WTC11 (cell line): ENCODE measurements at regions not wholly inside any gene's neighbourhood (a gene's known extent, or its start where the extent isn't known, plus 50 kb on each side); places are given as distances from the start of the nearest gene placed in this dataset.

Experiments
- ATAC-seq: fragments of 200-7000 bp; cut with Tn5 transposase; 2 replicates; pipeline ENCODE4 v1.10.0; 2021; ENCODE audit warnings: mild to moderate bottlenecking, moderate library complexity
- CTCF ChIA-PET: fragments of 300-600 bp; sonication (Branson Sonifier 250); formaldehyde crosslinking; loops from one replicate; lab custom pipeline; 2021; ENCODE audit warnings: antibody characterized with exemption; lab: Charles Lee
- POLR2A ChIA-PET: fragments of 350-600 bp; sonication (Branson Sonifier 250); formaldehyde crosslinking; loops from one replicate; lab custom pipeline; 2021; ENCODE audit warnings: antibody characterized with exemption; lab: Charles Lee
- DNase-seq: peaks from one replicate; pipeline ENCODE4 v3.0.0; 2021; ENCODE audit warnings: low spot score
- H3K27ac Mint-ChIP-seq: 2 replicates; pipeline ENCODE4 v1.8.0; 2021; ENCODE audit warnings: mixed read lengths
- H3K27me3 Mint-ChIP-seq: 2 replicates; pipeline ENCODE4 v1.8.0; 2021; ENCODE audit warnings: low read depth, mild to moderate bottlenecking, moderate library complexity, mixed read lengths
- H3K36me3 Mint-ChIP-seq: 2 replicates; pipeline ENCODE4 v1.8.0; 2021; ENCODE audit warnings: mixed read lengths
- H3K4me1 Mint-ChIP-seq: 2 replicates; pipeline ENCODE4 v1.8.0; 2022; ENCODE audit warnings: mixed read lengths
- H3K4me3 Mint-ChIP-seq: 2 replicates; pipeline ENCODE4 v1.8.0; 2021; ENCODE audit warnings: mild to moderate bottlenecking, moderate library complexity, mixed read lengths
- H3K9me3 Mint-ChIP-seq: 2 replicates; pipeline ENCODE4 v1.8.0; 2021; ENCODE audit warnings: mixed read lengths
- CREM ChIP-seq: sonication (generic); formaldehyde crosslinking; IDR thresholded peaks from 2 replicates; pipeline ENCODE4 v1.8.1; 2022; ENCODE audit warnings: mild to moderate bottlenecking, missing genetic modification reagents, moderate library complexity
- EMX1 ChIP-seq: fragments of 250-450 bp; sonication (Bioruptor Pico); IDR thresholded peaks from 2 replicates; pipeline ENCODE4 v1.8.0; 2021; ENCODE audit warnings: mild to moderate bottlenecking
- ETV6 ChIP-seq: sonication (generic); formaldehyde crosslinking; IDR thresholded peaks from 2 replicates; pipeline ENCODE4 v1.8.1; 2022; ENCODE audit warnings: mild to moderate bottlenecking, missing genetic modification reagents
- FOXK1 ChIP-seq: sonication (generic); formaldehyde crosslinking; IDR thresholded peaks from 2 replicates; pipeline ENCODE4 v1.8.0; 2022; ENCODE audit warnings: mild to moderate bottlenecking, moderate library complexity, missing genetic modification reagents
- GRHL2 ChIP-seq: fragments of 250-450 bp; sonication (Bioruptor Pico); IDR thresholded peaks from 2 replicates; pipeline ENCODE4 v1.8.0; 2022; ENCODE audit warnings: mild to moderate bottlenecking, moderate library complexity; ENCODE audit not compliant: insufficient replicate concordance, severe bottlenecking
- HMGA2 ChIP-seq: fragments of 250-450 bp; sonication (Bioruptor Pico); IDR thresholded peaks from 2 replicates; pipeline ENCODE4 v1.4.0; 2021; ENCODE audit warnings: mild to moderate bottlenecking, moderate library complexity
- KAT7 ChIP-seq: sonication (generic); formaldehyde crosslinking; IDR thresholded peaks from 2 replicates; pipeline ENCODE4 v1.8.1; 2023; ENCODE audit warnings: missing genetic modification reagents, mild to moderate bottlenecking, borderline replicate concordance
- NFE2L1 ChIP-seq: sonication (generic); formaldehyde crosslinking; IDR thresholded peaks from 2 replicates; pipeline ENCODE4 v1.8.1; 2023; ENCODE audit warnings: missing genetic modification reagents
- NR1H2 ChIP-seq: sonication (generic); formaldehyde crosslinking; IDR thresholded peaks from 2 replicates; pipeline ENCODE4 v1.9.0; 2021; ENCODE audit warnings: mild to moderate bottlenecking, moderate library complexity, missing genetic modification reagents
- NR3C1 ChIP-seq: sonication (generic); formaldehyde crosslinking; conservative IDR thresholded peaks from 2 replicates; pipeline ENCODE4 v1.8.1; 2023; ENCODE audit warnings: low read depth, mild to moderate bottlenecking, missing genetic modification reagents
- SMAD3 ChIP-seq: sonication (generic); formaldehyde crosslinking; IDR thresholded peaks from 2 replicates; pipeline ENCODE4 v1.8.0; 2022; ENCODE audit warnings: missing genetic modification reagents, mild to moderate bottlenecking, borderline replicate concordance
- TCF7 ChIP-seq: sonication (generic); formaldehyde crosslinking; IDR thresholded peaks from 2 replicates; pipeline ENCODE4 v1.8.0; 2022; ENCODE audit warnings: mild to moderate bottlenecking, low read depth, missing genetic modification reagents, moderate library complexity
- TEAD4 ChIP-seq: sonication (generic); formaldehyde crosslinking; IDR thresholded peaks from 2 replicates; pipeline ENCODE4 v1.8.0; 2022; ENCODE audit warnings: mild to moderate bottlenecking, missing genetic modification reagents
- ZNF396 ChIP-seq: fragments of 250-450 bp; sonication (Bioruptor Pico); IDR thresholded peaks from 2 replicates; pipeline ENCODE4 v1.8.0; 2021; ENCODE audit warnings: mild to moderate bottlenecking, moderate library complexity, borderline replicate concordance
- TF ChIP-seq, protein P1 (sequence below): sonication (generic); formaldehyde crosslinking; IDR thresholded peaks from 2 replicates; pipeline ENCODE4 v1.8.1; 2022; ENCODE audit warnings: low read depth, missing genetic modification reagents, borderline replicate concordance
- TF ChIP-seq, protein P2 (sequence below): sonication (generic); formaldehyde crosslinking; IDR thresholded peaks from 2 replicates; pipeline ENCODE4 v1.8.0; 2023; ENCODE audit warnings: missing genetic modification reagents
- TF ChIP-seq, protein P3 (sequence below): sonication (generic); formaldehyde crosslinking; IDR thresholded peaks from 2 replicates; pipeline ENCODE4 v1.8.1; 2022; ENCODE audit warnings: low read depth, mild to moderate bottlenecking, moderate library complexity, missing genetic modification reagents, borderline replicate concordance
- TF ChIP-seq, protein P4 (sequence below): fragments of 250-450 bp; sonication (Bioruptor Pico); IDR thresholded peaks from 2 replicates; pipeline ENCODE4 v1.9.0; 2021; ENCODE audit warnings: mild to moderate bottlenecking
- TF ChIP-seq, protein P5 (sequence below): sonication (generic); formaldehyde crosslinking; IDR thresholded peaks from 2 replicates; pipeline ENCODE4 v1.8.1; 2022; ENCODE audit warnings: mild to moderate bottlenecking, missing genetic modification reagents, moderate library complexity, borderline replicate concordance
- TF ChIP-seq, protein P6 (sequence below): sonication (generic); formaldehyde crosslinking; IDR thresholded peaks from 2 replicates; pipeline ENCODE4 v1.8.1; 2023; ENCODE audit warnings: mild to moderate bottlenecking, missing genetic modification reagents
- TF ChIP-seq, protein P7 (sequence below): sonication (generic); formaldehyde crosslinking; IDR thresholded peaks from 2 replicates; pipeline ENCODE4 v1.8.0; 2022; ENCODE audit warnings: missing genetic modification reagents

DNA sequence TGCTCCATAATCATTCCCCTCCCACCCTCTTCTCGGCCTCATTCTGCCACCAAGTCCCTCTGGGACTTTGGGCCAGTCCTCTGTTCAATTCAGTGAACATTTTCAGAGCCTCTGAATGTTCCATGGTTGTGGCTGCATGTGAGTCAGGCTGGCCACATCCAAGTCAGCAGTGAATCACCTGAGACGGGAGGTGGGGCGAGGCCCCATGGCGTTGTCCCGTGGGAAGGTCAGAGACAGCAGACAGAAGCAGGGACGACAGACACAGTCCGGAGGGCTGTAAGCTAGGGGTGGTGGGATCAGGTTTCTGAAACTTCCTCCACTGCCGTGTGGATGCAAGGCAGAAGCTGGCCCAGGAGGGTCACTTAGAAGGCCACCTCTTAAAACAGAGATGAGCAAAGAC is 324.8 kb downstream of the MN1 start:
- H3K27ac Mint-ChIP-seq, result no peak overlapping the region
- no peak for ATAC-seq
- POLR2A ChIA-PET, result interaction anchor here (0.5 kb wide), 1 partner anchor 58 kb away, joined by 3 read pairs; no protein-coding TSS in a partner anchor
- H3K36me3 Mint-ChIP-seq, result no peaks in the 10 kb centered on the region; the same call in 1 of the 2 replicates
- no peaks in the 10 kb centered on the region for H3K9me3 Mint-ChIP-seq
- H3K27me3 Mint-ChIP-seq, result peaks cover 5% of the 10 kb centered on the region
- TF ChIP-seq TEAD4 (no peak), FOXK1 (CRISPR knock-in tag) (no peak), NR1H2 (CRISPR knock-in tag) (no peak), EMX1 (CRISPR knock-in tag) (no peak)
- TF ChIP-seq, protein P1, sequence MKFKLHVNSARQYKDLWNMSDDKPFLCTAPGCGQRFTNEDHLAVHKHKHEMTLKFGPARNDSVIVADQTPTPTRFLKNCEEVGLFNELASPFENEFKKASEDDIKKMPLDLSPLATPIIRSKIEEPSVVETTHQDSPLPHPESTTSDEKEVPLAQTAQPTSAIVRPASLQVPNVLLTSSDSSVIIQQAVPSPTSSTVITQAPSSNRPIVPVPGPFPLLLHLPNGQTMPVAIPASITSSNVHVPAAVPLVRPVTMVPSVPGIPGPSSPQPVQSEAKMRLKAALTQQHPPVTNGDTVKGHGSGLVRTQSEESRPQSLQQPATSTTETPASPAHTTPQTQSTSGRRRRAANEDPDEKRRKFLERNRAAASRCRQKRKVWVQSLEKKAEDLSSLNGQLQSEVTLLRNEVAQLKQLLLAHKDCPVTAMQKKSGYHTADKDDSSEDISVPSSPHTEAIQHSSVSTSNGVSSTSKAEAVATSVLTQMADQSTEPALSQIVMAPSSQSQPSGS (CRISPR knock-in tag), result no peak
- TF ChIP-seq, protein P2, sequence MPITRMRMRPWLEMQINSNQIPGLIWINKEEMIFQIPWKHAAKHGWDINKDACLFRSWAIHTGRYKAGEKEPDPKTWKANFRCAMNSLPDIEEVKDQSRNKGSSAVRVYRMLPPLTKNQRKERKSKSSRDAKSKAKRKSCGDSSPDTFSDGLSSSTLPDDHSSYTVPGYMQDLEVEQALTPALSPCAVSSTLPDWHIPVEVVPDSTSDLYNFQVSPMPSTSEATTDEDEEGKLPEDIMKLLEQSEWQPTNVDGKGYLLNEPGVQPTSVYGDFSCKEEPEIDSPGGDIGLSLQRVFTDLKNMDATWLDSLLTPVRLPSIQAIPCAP (CRISPR knock-in tag), result no peak
- DNase-seq, result no peak
- H3K4me3 Mint-ChIP-seq, result no peak overlapping the region
- CTCF ChIA-PET, result no interaction called here
- H3K4me1 Mint-ChIP-seq, result peaks cover 59% of the 10 kb centered on the region

DNA sequence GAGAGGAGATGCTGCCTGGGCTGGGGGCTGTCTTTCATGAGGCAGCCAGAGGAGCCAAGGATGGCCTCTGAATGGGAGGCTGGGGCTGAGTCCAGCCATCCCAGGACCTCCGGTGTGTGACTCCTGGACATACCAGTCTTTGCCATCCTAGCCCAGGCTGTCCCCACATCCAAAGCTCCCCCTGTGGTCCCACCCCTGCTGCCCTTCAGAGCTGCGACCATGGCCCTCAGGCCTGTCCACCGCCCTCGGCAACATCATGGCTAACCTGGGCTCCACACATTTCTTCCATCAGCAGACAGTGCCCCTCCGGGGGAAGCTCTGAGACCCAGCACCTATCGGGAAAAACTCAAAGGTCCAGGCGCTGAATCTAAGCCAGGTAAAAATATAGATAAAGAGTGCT is 324.4 kb downstream of the MN1 start:
- CTCF ChIA-PET, result no interaction called here
- POLR2A ChIA-PET, result interaction anchor here (0.5 kb wide), 1 partner anchor 58 kb away, joined by 3 read pairs; no protein-coding TSS in a partner anchor
- no peak overlapping the region for H3K4me3 Mint-ChIP-seq
- DNase-seq, result no peak
- H3K27me3 Mint-ChIP-seq, result peaks cover 5% of the 10 kb centered on the region
- H3K27ac Mint-ChIP-seq, result no peak overlapping the region
- no peaks in the 10 kb centered on the region; the same call in 1 of the 2 replicates for H3K36me3 Mint-ChIP-seq
- ATAC-seq, result no peak
- peaks cover 63% of the 10 kb centered on the region for H3K4me1 Mint-ChIP-seq
- no peaks in the 10 kb centered on the region for H3K9me3 Mint-ChIP-seq
- TF ChIP-seq NR3C1 (no peak), TEAD4 (no peak), KAT7 (CRISPR knock-in tag) (no peak), ETV6 (CRISPR knock-in tag) (no peak), GRHL2 (CRISPR knock-in tag) (no peak), CREM (CRISPR knock-in tag) (no peak), ZNF396 (CRISPR knock-in tag) (no peak), NFE2L1 (no peak), HMGA2 (CRISPR knock-in tag) (no peak), SMAD3 (no peak), TCF7 (CRISPR knock-in tag) (no peak)
- TF ChIP-seq, protein P3, sequence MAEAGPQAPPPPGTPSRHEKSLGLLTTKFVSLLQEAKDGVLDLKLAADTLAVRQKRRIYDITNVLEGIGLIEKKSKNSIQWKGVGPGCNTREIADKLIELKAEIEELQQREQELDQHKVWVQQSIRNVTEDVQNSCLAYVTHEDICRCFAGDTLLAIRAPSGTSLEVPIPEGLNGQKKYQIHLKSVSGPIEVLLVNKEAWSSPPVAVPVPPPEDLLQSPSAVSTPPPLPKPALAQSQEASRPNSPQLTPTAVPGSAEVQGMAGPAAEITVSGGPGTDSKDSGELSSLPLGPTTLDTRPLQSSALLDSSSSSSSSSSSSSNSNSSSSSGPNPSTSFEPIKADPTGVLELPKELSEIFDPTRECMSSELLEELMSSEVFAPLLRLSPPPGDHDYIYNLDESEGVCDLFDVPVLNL (CRISPR knock-in tag), result no peak
- TF ChIP-seq, protein P4, sequence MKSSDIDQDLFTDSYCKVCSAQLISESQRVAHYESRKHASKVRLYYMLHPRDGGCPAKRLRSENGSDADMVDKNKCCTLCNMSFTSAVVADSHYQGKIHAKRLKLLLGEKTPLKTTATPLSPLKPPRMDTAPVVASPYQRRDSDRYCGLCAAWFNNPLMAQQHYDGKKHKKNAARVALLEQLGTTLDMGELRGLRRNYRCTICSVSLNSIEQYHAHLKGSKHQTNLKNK, result no peak
- TF ChIP-seq, protein P5, sequence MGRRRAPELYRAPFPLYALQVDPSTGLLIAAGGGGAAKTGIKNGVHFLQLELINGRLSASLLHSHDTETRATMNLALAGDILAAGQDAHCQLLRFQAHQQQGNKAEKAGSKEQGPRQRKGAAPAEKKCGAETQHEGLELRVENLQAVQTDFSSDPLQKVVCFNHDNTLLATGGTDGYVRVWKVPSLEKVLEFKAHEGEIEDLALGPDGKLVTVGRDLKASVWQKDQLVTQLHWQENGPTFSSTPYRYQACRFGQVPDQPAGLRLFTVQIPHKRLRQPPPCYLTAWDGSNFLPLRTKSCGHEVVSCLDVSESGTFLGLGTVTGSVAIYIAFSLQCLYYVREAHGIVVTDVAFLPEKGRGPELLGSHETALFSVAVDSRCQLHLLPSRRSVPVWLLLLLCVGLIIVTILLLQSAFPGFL (CRISPR knock-in tag), result no peak
- TF ChIP-seq, protein P6, sequence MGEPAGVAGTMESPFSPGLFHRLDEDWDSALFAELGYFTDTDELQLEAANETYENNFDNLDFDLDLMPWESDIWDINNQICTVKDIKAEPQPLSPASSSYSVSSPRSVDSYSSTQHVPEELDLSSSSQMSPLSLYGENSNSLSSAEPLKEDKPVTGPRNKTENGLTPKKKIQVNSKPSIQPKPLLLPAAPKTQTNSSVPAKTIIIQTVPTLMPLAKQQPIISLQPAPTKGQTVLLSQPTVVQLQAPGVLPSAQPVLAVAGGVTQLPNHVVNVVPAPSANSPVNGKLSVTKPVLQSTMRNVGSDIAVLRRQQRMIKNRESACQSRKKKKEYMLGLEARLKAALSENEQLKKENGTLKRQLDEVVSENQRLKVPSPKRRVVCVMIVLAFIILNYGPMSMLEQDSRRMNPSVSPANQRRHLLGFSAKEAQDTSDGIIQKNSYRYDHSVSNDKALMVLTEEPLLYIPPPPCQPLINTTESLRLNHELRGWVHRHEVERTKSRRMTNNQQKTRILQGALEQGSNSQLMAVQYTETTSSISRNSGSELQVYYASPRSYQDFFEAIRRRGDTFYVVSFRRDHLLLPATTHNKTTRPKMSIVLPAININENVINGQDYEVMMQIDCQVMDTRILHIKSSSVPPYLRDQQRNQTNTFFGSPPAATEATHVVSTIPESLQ, result no peak
- TF ChIP-seq, protein P7, sequence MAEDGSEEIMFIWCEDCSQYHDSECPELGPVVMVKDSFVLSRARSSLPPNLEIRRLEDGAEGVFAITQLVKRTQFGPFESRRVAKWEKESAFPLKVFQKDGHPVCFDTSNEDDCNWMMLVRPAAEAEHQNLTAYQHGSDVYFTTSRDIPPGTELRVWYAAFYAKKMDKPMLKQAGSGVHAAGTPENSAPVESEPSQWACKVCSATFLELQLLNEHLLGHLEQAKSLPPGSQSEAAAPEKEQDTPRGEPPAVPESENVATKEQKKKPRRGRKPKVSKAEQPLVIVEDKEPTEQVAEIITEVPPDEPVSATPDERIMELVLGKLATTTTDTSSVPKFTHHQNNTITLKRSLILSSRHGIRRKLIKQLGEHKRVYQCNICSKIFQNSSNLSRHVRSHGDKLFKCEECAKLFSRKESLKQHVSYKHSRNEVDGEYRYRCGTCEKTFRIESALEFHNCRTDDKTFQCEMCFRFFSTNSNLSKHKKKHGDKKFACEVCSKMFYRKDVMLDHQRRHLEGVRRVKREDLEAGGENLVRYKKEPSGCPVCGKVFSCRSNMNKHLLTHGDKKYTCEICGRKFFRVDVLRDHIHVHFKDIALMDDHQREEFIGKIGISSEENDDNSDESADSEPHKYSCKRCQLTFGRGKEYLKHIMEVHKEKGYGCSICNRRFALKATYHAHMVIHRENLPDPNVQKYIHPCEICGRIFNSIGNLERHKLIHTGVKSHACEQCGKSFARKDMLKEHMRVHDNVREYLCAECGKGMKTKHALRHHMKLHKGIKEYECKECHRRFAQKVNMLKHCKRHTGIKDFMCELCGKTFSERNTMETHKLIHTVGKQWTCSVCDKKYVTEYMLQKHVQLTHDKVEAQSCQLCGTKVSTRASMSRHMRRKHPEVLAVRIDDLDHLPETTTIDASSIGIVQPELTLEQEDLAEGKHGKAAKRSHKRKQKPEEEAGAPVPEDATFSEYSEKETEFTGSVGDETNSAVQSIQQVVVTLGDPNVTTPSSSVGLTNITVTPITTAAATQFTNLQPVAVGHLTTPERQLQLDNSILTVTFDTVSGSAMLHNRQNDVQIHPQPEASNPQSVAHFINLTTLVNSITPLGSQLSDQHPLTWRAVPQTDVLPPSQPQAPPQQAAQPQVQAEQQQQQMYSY (CRISPR knock-in tag), result no peak
